Caco-2 (cell line): ENCODE measurements at regions not wholly inside any gene's neighbourhood (a gene's known extent, or its start where the extent isn't known, plus 50 kb on each side); places are given as distances from the start of the nearest gene placed in this dataset.
A peak's percentile ranks its signal among the peaks of the same experiment; 100 is the strongest.
"Not testable (repeated sequence)": the region's sequence is repeated elsewhere in the genome, so short reads cannot be mapped to it uniquely, and the experiment has no call there.

Source experiments
- BruUV-seq: library from RNA; stranded (reverse); fragments of 400-500 nt; replicated peaks from 2 replicates; lab custom pipeline; 2021; lab: Mats Ljungman, UMichigan
- CTCF ChIA-PET: fragments of 300-600 bp; sonication (Branson Sonifier 250); formaldehyde crosslinking; loops from one replicate; lab custom pipeline; 2022; ENCODE audit warnings: antibody characterized with exemption; lab: Charles Lee
- POLR2A ChIA-PET: fragments of 300-600 bp; sonication (Branson Sonifier 250); formaldehyde crosslinking; loops from one replicate; lab custom pipeline; 2022; ENCODE audit warnings: antibody characterized with exemption; lab: Charles Lee
- DNase-seq, 2 experiments: peaks; one replicate each; pipeline versions ENCODE4 v3.0.0 to v3.0.0-alpha.2; 2020 to 2022
- H3K27me3 ChIP-seq: replicated peaks from 2 replicates; pipeline ENCODE4 v1.6.0; 2011; ENCODE audit warnings: low read length; ENCODE audit not compliant: control insufficient read depth, insufficient read depth
- H3K36me3 ChIP-seq: 2 replicates; pipeline ENCODE4 v1.5.1; 2011; ENCODE audit warnings: low read length; ENCODE audit not compliant: control insufficient read depth, insufficient read depth
- H3K4me1 ChIP-seq: fragments of 250-450 bp; sonication (Bioruptor Pico); 2 replicates; pipeline ENCODE4 v1.5.1; 2020; ENCODE audit warnings: mild to moderate bottlenecking
- H3K4me3 ChIP-seq: 2 replicates; pipeline ENCODE4 v1.5.1; 2011; ENCODE audit warnings: low read depth, mild to moderate bottlenecking, control low read depth, low read length
- H3K9me3 ChIP-seq: fragments of 250-450 bp; sonication (Bioruptor Pico); 2 replicates; pipeline ENCODE4 v1.5.1; 2020; ENCODE audit warnings: mild to moderate bottlenecking, moderate library complexity
- H3K27ac Mint-ChIP-seq: one replicate; pipeline ENCODE4 v1.8.0; 2022; ENCODE audit warnings: mixed read lengths; ENCODE audit not compliant: unreplicated experiment
- H3K27me3 Mint-ChIP-seq: one replicate; pipeline ENCODE4 v1.8.0; 2022; ENCODE audit warnings: mixed read lengths; ENCODE audit not compliant: insufficient read depth, unreplicated experiment
- H3K36me3 Mint-ChIP-seq: one replicate; pipeline ENCODE4 v1.8.0; 2022; ENCODE audit warnings: mild to moderate bottlenecking, mixed read lengths; ENCODE audit not compliant: insufficient read depth, unreplicated experiment
- H3K4me1 Mint-ChIP-seq: one replicate; pipeline ENCODE4 v1.8.0; 2022; ENCODE audit warnings: low read depth, mixed read lengths; ENCODE audit not compliant: unreplicated experiment
- H3K4me3 Mint-ChIP-seq: one replicate; pipeline ENCODE4 v1.8.0; 2022; ENCODE audit warnings: mild to moderate bottlenecking, moderate library complexity, mixed read lengths; ENCODE audit not compliant: unreplicated experiment
- H3K9me3 Mint-ChIP-seq: one replicate; pipeline ENCODE4 v1.8.0; 2022; ENCODE audit warnings: mixed read lengths; ENCODE audit not compliant: unreplicated experiment
- intact Hi-C: fragments of 100-400 bp; cut with micrococcal nuclease; formaldehyde crosslinking; loops from one replicate; pipeline ENCODE4 v1.10.0; 2022; ENCODE audit not compliant: unreplicated experiment
- TF ChIP-seq, protein P1 (sequence below), 2 experiments: fragments of 200-600 bp in 1 of 2; IDR thresholded peaks; 1 replicate in 1 of 2; 2 replicates in 1 of 2; pipeline versions ENCODE4 v1.5.1 to v1.8.0; 2011 to 2022; ENCODE audit warnings: antibody characterized with exemption in 1 of 2, control low read depth in 1 of 2, inconsistent platforms in 1 of 2, low read depth in 1 of 2, low read length in 1 of 2, mild to moderate bottlenecking in 1 of 2, moderate library complexity in 1 of 2; ENCODE audit not compliant: insufficient read depth in 1 of 2, severe bottlenecking in 1 of 2, unreplicated experiment in 1 of 2

DNA sequence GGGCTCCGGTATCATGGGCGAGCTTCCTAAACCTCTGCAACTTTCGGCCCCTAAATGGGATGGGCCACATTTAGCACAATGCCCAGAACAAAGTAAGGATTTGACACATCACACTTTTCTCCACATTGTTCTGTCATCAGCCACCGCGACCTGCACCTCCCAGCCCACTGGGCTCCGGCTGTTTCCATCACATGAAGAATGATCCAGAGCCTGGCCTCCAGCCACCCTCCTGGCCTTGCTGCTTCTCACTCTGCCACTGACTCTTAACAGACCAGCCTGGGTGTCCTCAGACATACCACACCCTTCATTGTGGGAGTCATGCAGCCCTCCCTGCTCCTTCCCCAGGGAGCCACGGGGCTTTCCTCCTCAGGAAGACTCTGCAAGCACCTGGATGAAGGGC lies 113.7 kb downstream of the IGLL1 start:
- H3K4me3 Mint-ChIP-seq = no peak overlapping the region
- H3K27me3 ChIP-seq = no peaks in the 10 kb centered on the region
- TF ChIP-seq, protein P1, sequence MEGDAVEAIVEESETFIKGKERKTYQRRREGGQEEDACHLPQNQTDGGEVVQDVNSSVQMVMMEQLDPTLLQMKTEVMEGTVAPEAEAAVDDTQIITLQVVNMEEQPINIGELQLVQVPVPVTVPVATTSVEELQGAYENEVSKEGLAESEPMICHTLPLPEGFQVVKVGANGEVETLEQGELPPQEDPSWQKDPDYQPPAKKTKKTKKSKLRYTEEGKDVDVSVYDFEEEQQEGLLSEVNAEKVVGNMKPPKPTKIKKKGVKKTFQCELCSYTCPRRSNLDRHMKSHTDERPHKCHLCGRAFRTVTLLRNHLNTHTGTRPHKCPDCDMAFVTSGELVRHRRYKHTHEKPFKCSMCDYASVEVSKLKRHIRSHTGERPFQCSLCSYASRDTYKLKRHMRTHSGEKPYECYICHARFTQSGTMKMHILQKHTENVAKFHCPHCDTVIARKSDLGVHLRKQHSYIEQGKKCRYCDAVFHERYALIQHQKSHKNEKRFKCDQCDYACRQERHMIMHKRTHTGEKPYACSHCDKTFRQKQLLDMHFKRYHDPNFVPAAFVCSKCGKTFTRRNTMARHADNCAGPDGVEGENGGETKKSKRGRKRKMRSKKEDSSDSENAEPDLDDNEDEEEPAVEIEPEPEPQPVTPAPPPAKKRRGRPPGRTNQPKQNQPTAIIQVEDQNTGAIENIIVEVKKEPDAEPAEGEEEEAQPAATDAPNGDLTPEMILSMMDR (IDR thresholded peaks at IDR 0.05; ENCODE audit: insufficient read depth in 1 of 2, low read depth in 1 of 2, low read length in 1 of 2, severe bottlenecking in 1 of 2, unreplicated experiment in 1 of 2) = no peak
- no peaks in the 10 kb centered on the region for H3K9me3 Mint-ChIP-seq
- no peaks in the 10 kb centered on the region for H3K27me3 Mint-ChIP-seq
- ChIA-PET CTCF (no interaction called here), POLR2A (no interaction called here)
- H3K27ac Mint-ChIP-seq = no peak overlapping the region
- H3K9me3 ChIP-seq = no peaks in the 10 kb centered on the region
- intact Hi-C loops = no loop called here
- peaks cover 8% of the 10 kb centered on the region; the same call in 1 of the 2 replicates for H3K4me1 ChIP-seq
- BruUV-seq = no TSS peak
- no peak overlapping the region for H3K4me3 ChIP-seq
- H3K4me1 Mint-ChIP-seq = peaks cover 13% of the 10 kb centered on the region
- no peak for DNase-seq
- H3K36me3 Mint-ChIP-seq = no peaks in the 10 kb centered on the region
- no peaks in the 10 kb centered on the region for H3K36me3 ChIP-seq

DNA sequence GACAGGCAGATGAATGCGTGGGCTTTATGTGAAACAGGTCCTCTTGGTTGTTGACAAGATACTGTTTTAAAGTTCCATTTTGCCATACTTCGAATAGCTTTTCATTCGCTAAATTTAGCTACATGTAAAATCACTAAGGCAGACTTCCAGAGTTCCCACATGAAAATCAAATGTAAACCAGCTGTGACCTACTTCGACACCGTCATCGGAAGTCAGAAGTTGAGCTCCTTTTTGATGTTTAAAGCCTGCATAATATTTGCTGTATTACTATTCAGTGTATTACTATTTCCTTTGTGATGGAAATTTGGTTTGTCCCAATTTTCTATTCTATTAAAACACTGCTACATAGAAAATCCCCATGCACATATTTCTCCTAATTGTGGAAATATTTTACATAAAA lies 115.3 kb downstream of the IGLL1 start:
- H3K9me3 ChIP-seq, H3K27me3 Mint-ChIP-seq, intact Hi-C loops, H3K27me3 ChIP-seq, POLR2A ChIA-PET, H3K36me3 Mint-ChIP-seq, H3K4me3 Mint-ChIP-seq, CTCF ChIA-PET, H3K36me3 ChIP-seq, H3K4me3 ChIP-seq, H3K4me1 ChIP-seq, DNase-seq, H3K9me3 Mint-ChIP-seq, BruUV-seq: not testable (repeated sequence)
- Mint-ChIP-seq H3K27ac (peak overlapping the region; percentile 12), H3K4me1 (peaks cover 13% of the 10 kb centered on the region)

DNA sequence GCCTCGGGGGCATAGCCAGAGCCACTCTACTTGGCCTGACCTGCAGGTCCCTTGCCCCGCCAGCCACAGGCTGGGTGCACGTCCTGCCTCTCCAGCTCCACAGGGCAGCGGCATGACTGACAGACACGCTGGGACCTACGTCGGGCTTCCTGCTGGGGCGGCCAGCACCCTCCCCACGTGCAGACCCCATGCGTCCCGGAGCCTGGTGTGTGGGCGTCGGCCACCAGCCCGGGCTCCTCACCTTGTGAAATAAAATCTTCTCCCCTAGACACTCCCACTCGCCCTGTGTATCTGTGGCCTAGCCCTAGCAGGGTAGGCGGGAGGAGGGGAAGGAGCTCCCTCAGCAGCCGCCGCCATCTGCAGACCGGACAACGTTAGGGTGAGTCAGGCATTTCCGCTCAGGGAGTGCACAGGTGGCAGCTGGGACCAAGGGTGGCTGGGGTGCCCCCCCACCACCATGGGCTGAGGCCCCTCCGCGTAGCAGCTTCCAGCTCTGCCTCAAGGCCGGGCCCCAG lies 119.5 kb downstream of the IGLL1 start:
- H3K9me3 Mint-ChIP-seq, H3K4me1 ChIP-seq, H3K4me1 Mint-ChIP-seq, H3K9me3 ChIP-seq, H3K4me3 ChIP-seq, H3K36me3 Mint-ChIP-seq, H3K27ac Mint-ChIP-seq, DNase-seq, CTCF ChIA-PET, intact Hi-C loops, H3K27me3 ChIP-seq, H3K36me3 ChIP-seq, BruUV-seq, POLR2A ChIA-PET, H3K27me3 Mint-ChIP-seq, H3K4me3 Mint-ChIP-seq: not testable (repeated sequence)

DNA sequence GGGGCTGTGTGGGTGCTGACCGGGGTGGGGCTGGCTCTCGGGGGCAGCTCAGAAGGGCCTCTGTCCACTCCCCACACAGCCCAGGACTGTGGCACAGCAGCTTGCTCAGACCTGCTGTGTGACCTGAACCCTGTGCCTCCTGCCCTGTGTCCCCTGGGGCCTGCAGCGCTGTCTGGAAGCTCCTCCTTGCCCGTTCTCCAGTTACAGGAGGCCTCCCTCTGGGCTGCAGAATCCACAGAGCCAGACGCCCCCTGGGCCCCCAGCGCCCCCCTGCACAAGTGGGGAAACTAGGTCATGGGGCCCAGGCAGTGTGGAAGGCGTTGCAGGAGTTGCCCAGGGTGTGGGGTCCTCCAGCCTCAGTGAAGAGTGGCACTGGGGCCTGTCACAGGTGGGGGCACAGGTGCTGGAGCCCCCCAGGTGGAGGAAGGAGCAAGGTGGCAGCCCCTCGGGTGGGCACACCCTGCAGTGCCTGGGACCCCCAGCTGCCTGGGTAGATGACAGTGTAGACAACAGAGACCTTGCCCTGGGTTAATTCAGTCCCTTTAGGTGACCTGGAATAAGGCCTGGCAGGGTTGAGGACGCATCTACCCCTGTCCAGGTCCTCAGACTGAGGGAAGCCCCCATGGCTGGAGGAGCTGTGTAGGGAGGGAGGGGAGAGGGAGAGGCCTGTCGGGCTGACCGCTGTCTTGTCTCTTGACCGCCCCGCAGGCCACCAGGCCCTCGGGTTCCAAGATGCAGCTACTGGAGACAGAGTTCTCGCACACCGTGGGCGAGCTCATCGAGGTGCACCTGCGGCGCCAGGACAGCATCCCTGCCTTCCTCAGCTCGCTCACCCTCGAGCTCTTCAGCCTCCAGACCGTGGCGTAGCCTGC lies 120.2 kb downstream of the IGLL1 start:
- H3K4me1 ChIP-seq, intact Hi-C loops, H3K4me1 Mint-ChIP-seq, H3K27ac Mint-ChIP-seq, H3K36me3 ChIP-seq, H3K4me3 Mint-ChIP-seq, H3K27me3 ChIP-seq, H3K4me3 ChIP-seq, CTCF ChIA-PET, H3K9me3 Mint-ChIP-seq, H3K27me3 Mint-ChIP-seq, H3K9me3 ChIP-seq, POLR2A ChIA-PET, DNase-seq, BruUV-seq, H3K36me3 Mint-ChIP-seq: not testable (repeated sequence)
